GM12874 (cell line): ENCODE measurements at regions not wholly inside any gene's neighbourhood (a gene's known extent, or its start where the extent isn't known, plus 50 kb on each side); places are given as distances from the start of the nearest gene placed in this dataset.
A peak's percentile ranks its signal among the peaks of the same experiment; 100 is the strongest.

Experiments
- CTCF ChIP-seq: IDR thresholded peaks from 2 replicates; pipeline ENCODE4 v1.5.1; 2011; ENCODE audit warnings: low read depth, mild to moderate bottlenecking, control low read depth, low read length, moderate library complexity; ENCODE audit not compliant: insufficient read depth

- TF ChIP-seq CTCF = no peak
These were observed 278.6 kb upstream of the TLE3 start for GRCh38 chr15:70376031-70376928.

- TF ChIP-seq CTCF = no peak
These were observed 277.9 kb upstream of the TLE3 start for GRCh38 chr15:70375586-70375985.

GRCh38 chr15:70375006-70375431, 277.3 kb upstream of the TLE3 start:
- TF ChIP-seq CTCF = no peak

- TF ChIP-seq CTCF = no peak
These were observed 276.4 kb upstream of the TLE3 start for GRCh38 chr15:70374096-70374495.

GRCh38 chr15:70362886-70363285, 265.2 kb upstream of the TLE3 start:
- TF ChIP-seq CTCF = peak; percentile 47; the same call in 1 of the 2 replicates

- no peak for TF ChIP-seq CTCF
These were observed 264.6 kb upstream of the TLE3 start for GRCh38 chr15:70362350-70362749.

- TF ChIP-seq CTCF = no peak
These were observed 264.2 kb upstream of the TLE3 start for GRCh38 chr15:70361891-70362290.
